ENCODE measurements at regions not wholly inside any gene's neighbourhood (a gene's known extent, or its start where the extent isn't known, plus 50 kb on each side); places are given as distances from the start of the nearest gene placed in this dataset.

GRCh38 chr14:25836636-25837035 lies 761.2 kb downstream of the NOVA1 start:
- TF ChIP-seq, protein P1, sequence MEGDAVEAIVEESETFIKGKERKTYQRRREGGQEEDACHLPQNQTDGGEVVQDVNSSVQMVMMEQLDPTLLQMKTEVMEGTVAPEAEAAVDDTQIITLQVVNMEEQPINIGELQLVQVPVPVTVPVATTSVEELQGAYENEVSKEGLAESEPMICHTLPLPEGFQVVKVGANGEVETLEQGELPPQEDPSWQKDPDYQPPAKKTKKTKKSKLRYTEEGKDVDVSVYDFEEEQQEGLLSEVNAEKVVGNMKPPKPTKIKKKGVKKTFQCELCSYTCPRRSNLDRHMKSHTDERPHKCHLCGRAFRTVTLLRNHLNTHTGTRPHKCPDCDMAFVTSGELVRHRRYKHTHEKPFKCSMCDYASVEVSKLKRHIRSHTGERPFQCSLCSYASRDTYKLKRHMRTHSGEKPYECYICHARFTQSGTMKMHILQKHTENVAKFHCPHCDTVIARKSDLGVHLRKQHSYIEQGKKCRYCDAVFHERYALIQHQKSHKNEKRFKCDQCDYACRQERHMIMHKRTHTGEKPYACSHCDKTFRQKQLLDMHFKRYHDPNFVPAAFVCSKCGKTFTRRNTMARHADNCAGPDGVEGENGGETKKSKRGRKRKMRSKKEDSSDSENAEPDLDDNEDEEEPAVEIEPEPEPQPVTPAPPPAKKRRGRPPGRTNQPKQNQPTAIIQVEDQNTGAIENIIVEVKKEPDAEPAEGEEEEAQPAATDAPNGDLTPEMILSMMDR (conservative IDR thresholded peaks at IDR 0.05 in 1 of 2, IDR thresholded peaks at IDR 0.05 in 1 of 2; ENCODE audit: extremely low read depth in 1 of 2, insufficient read depth in 1 of 2, low read depth in 1 of 2, low read length in 2 of 2): no peak
- no peak for TF ChIP-seq EZH2 (IDR thresholded peaks at IDR 0.05; ENCODE audit: borderline replicate concordance, low read length)
